K562 (cell line): ENCODE measurements at regions not wholly inside any gene's neighbourhood (a gene's known extent, or its start where the extent isn't known, plus 50 kb on each side); places are given as distances from the start of the nearest gene placed in this dataset.

ENCODE experiments used
- HDAC2 ChIP-seq: fragments of 450-650 bp; IDR thresholded peaks from 2 replicates; pipeline ENCODE4 v1.6.1; 2016; ENCODE audit warnings: mild to moderate bottlenecking
- HMGN3 ChIP-seq: IDR thresholded peaks from 2 replicates; pipeline ENCODE4 v1.6.1; 2011; ENCODE audit warnings: borderline replicate concordance, low read depth, mild to moderate bottlenecking, mixed read lengths, low read length; ENCODE audit not compliant: insufficient read length; ENCODE audit errors: extremely low read depth
- HNRNPH1 ChIP-seq: fragments of 200-400 bp; formaldehyde crosslinking; optimal IDR thresholded peaks from 2 replicates; pipeline ENCODE3; 2017; ENCODE audit warnings: low read depth, mild to moderate bottlenecking, low read length, moderate library complexity
- KAT2B ChIP-seq: IDR thresholded peaks from one replicate; pipeline ENCODE4 v1.6.1; 2012; ENCODE audit warnings: low read depth, mild to moderate bottlenecking, control low read depth, inconsistent platforms, low read length, moderate library complexity
- KLF16 ChIP-seq: IDR thresholded peaks from 2 replicates; pipeline ENCODE4 v1.6.1; 2016; ENCODE audit warnings: antibody characterized with exemption
- LARP7 ChIP-seq: fragments of 450-650 bp; IDR thresholded peaks from 2 replicates; pipeline ENCODE4 v1.6.1; 2016
- LCOR ChIP-seq: sonication (generic); formaldehyde crosslinking; IDR thresholded peaks from 2 replicates; pipeline ENCODE4 v1.8.0; 2022; ENCODE audit warnings: mild to moderate bottlenecking, missing genetic modification reagents
- MCM5 ChIP-seq: fragments of 450-650 bp; IDR thresholded peaks from 2 replicates; pipeline ENCODE4 v1.6.1; 2016; ENCODE audit warnings: low read depth
- MEIS2 ChIP-seq: fragments of 450-650 bp; IDR thresholded peaks from 2 replicates; pipeline ENCODE4 v1.6.1; 2014; ENCODE audit warnings: mild to moderate bottlenecking; ENCODE audit not compliant: partially characterized antibody
- NFRKB ChIP-seq: fragments of 450-650 bp; IDR thresholded peaks from 2 replicates; pipeline ENCODE4 v1.6.1; 2016; ENCODE audit warnings: low read depth
- PPARD ChIP-seq: fragments of 250-450 bp; sonication (Bioruptor Pico); IDR thresholded peaks from 2 replicates; pipeline ENCODE4 v1.8.0; 2022; ENCODE audit warnings: inconsistent platforms, mild to moderate bottlenecking, moderate library complexity
- STAT5B ChIP-seq: fragments of 250-450 bp; sonication (Bioruptor Pico); IDR thresholded peaks from 2 replicates; pipeline ENCODE4 v1.8.0; 2021; ENCODE audit warnings: mild to moderate bottlenecking, inconsistent platforms
- TAL1 ChIP-seq: fragments of 450-650 bp; IDR thresholded peaks from 2 replicates; pipeline ENCODE4 v1.6.1; 2016; ENCODE audit warnings: mild to moderate bottlenecking
- TRIM24 ChIP-seq, 2 experiments: fragments of 450-650 bp; IDR thresholded peaks; 2 replicates each; pipeline ENCODE4 v1.6.1; 2016
- XRCC4 ChIP-seq: IDR thresholded peaks from one replicate; pipeline ENCODE4 v1.6.1; 2011; ENCODE audit not compliant: insufficient read depth, insufficient read length; ENCODE audit errors: extremely low read depth
- ZNF133 ChIP-seq: fragments of 250-450 bp; sonication (Bioruptor Pico); IDR thresholded peaks from 2 replicates; pipeline ENCODE4 v1.4.0; 2020; ENCODE audit warnings: mild to moderate bottlenecking
- TF ChIP-seq, protein P1 (sequence below): fragments of 250-450 bp; sonication (Bioruptor Pico); IDR thresholded peaks from 2 replicates; pipeline ENCODE4 v1.5.0; 2021; ENCODE audit warnings: mild to moderate bottlenecking, borderline replicate concordance
- TF ChIP-seq, protein P2 (sequence below): fragments of 200-800 bp; sonication (Bioruptor generic); IDR thresholded peaks from 2 replicates; pipeline ENCODE4 v1.6.1; 2017; ENCODE audit warnings: missing genetic modification characterization, missing compliant biosample characterization
- TF ChIP-seq, protein P3 (sequence below): fragments of 450-650 bp; formaldehyde crosslinking; IDR thresholded peaks from 2 replicates; pipeline ENCODE4 v1.4.0; 2020; ENCODE audit warnings: mild to moderate bottlenecking, mixed read lengths
- TF ChIP-seq, protein P4 (sequence below): fragments of 250-450 bp; sonication (Bioruptor Pico); IDR thresholded peaks from 2 replicates; pipeline ENCODE4 v1.8.0; 2021; ENCODE audit warnings: moderate library complexity, mild to moderate bottlenecking, inconsistent platforms
- TF ChIP-seq, protein P5 (sequence below), 2 experiments: fragments of 450-650 bp in 1 of 2; sonication (generic) in 1 of 2; formaldehyde crosslinking in 1 of 2; IDR thresholded peaks in 1 of 2; conservative IDR thresholded peaks in 1 of 2; 2 replicates each; pipeline versions ENCODE4 v1.6.1 to v1.8.1; 2016 to 2023; ENCODE audit warnings: mild to moderate bottlenecking in 2 of 2, moderate library complexity in 2 of 2, inconsistent platforms in 1 of 2, missing genetic modification reagents in 1 of 2

DNA sequence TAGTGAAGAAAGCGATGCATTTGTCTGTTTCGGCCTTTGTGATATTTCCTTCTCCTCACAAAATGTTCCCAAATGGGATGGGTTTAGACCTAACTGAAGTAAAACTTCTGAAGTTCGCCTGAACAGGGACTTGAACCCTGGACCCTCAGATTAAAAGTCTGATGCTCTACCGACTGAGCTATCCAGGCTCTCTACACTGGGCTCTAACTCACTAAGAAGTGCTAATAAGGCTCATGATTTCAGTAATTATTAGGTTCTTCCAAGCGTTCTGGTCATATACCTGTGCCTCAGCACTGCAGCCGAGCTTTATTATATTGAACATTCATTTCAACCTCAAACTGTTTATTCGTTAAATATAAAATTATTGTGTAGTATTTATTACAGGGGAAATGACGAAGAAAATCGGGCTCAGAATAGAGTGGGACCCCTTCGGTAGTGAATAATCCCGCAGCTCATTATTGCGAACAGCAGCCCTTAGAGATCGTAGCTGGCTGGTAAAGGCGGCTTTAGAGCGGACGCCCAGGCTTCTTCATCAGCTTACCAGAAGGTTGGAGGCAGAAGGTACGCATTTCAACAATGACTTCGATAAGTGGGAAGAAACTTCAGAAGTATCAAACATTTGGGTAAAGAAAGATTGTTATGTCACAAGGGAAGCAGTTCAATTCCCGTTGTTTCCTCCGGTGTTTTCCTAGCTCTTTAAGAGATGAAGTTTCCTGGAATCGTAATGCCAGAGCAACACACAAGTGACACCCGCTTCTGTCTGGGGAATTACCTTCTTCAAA lies 119.0 kb upstream of the ZNF184 start (continued):
- TF ChIP-seq, protein P1, sequence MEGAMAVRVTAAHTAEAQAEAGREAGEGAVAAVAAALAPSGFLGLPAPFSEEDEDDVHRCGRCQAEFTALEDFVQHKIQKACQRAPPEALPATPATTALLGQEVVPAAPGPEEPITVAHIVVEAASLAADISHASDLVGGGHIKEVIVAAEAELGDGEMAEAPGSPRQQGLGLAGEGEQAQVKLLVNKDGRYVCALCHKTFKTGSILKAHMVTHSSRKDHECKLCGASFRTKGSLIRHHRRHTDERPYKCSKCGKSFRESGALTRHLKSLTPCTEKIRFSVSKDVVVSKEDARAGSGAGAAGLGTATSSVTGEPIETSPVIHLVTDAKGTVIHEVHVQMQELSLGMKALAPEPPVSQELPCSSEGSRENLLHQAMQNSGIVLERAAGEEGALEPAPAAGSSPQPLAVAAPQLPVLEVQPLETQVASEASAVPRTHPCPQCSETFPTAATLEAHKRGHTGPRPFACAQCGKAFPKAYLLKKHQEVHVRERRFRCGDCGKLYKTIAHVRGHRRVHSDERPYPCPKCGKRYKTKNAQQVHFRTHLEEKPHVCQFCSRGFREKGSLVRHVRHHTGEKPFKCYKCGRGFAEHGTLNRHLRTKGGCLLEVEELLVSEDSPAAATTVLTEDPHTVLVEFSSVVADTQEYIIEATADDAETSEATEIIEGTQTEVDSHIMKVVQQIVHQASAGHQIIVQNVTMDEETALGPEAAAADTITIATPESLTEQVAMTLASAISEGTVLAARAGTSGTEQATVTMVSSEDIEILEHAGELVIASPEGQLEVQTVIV (CRISPR knock-in tag), result no peak
- no peak for TF ChIP-seq HMGN3
- TF ChIP-seq, protein P2, sequence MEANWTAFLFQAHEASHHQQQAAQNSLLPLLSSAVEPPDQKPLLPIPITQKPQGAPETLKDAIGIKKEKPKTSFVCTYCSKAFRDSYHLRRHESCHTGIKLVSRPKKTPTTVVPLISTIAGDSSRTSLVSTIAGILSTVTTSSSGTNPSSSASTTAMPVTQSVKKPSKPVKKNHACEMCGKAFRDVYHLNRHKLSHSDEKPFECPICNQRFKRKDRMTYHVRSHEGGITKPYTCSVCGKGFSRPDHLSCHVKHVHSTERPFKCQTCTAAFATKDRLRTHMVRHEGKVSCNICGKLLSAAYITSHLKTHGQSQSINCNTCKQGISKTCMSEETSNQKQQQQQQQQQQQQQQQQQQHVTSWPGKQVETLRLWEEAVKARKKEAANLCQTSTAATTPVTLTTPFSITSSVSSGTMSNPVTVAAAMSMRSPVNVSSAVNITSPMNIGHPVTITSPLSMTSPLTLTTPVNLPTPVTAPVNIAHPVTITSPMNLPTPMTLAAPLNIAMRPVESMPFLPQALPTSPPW (CRISPR knock-in tag), result no peak
- no peak; the same call in 1 of the 2 replicates for TF ChIP-seq LCOR (CRISPR knock-in tag)
- TF ChIP-seq MEIS2, result no peak
- TF ChIP-seq LARP7, result no peak
- no peak for TF ChIP-seq XRCC4
- no peak for TF ChIP-seq MCM5
- TF ChIP-seq, protein P3, sequence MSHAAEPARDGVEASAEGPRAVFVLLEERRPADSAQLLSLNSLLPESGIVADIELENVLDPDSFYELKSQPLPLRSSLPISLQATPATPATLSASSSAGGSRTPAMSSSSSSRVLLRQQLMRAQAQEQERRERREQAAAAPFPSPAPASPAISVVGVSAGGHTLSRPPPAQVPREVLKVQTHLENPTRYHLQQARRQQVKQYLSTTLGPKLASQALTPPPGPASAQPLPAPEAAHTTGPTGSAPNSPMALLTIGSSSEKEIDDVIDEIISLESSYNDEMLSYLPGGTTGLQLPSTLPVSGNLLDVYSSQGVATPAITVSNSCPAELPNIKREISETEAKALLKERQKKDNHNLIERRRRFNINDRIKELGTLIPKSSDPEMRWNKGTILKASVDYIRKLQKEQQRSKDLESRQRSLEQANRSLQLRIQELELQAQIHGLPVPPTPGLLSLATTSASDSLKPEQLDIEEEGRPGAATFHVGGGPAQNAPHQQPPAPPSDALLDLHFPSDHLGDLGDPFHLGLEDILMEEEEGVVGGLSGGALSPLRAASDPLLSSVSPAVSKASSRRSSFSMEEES, result no peak
- no peak for TF ChIP-seq HNRNPH1
- TF ChIP-seq KAT2B, result no peak
- TF ChIP-seq PPARD (CRISPR knock-in tag), result no peak
- no peak for TF ChIP-seq NFRKB
- TF ChIP-seq HDAC2, result 0 out of 2 replicates have a peak, but pooled peaks have one; percentile 30
- TF ChIP-seq KLF16, result no peak
- TF ChIP-seq, protein P4, sequence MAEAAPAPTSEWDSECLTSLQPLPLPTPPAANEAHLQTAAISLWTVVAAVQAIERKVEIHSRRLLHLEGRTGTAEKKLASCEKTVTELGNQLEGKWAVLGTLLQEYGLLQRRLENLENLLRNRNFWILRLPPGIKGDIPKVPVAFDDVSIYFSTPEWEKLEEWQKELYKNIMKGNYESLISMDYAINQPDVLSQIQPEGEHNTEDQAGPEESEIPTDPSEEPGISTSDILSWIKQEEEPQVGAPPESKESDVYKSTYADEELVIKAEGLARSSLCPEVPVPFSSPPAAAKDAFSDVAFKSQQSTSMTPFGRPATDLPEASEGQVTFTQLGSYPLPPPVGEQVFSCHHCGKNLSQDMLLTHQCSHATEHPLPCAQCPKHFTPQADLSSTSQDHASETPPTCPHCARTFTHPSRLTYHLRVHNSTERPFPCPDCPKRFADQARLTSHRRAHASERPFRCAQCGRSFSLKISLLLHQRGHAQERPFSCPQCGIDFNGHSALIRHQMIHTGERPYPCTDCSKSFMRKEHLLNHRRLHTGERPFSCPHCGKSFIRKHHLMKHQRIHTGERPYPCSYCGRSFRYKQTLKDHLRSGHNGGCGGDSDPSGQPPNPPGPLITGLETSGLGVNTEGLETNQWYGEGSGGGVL, result no peak
- TF ChIP-seq TRIM24 (IDR thresholded peaks at IDR 0.05), result peak in 1 of 2 experiments; percentile 14; a peak in 2 of 4 replicates
- TF ChIP-seq TAL1, result no peak
- TF ChIP-seq, protein P5, sequence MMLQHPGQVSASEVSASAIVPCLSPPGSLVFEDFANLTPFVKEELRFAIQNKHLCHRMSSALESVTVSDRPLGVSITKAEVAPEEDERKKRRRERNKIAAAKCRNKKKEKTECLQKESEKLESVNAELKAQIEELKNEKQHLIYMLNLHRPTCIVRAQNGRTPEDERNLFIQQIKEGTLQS (IDR thresholded peaks at IDR 0.05), result no peak
- TF ChIP-seq, protein P5 (CRISPR knock-in tag; conservative IDR thresholded peaks at IDR 0.05), result 0 out of 2 replicates have a peak, but pooled peaks have one; percentile 37
- no peak for TF ChIP-seq STAT5B (CRISPR knock-in tag)
- no peak for TF ChIP-seq ZNF133 (CRISPR knock-in tag)
